SK-N-SH (cell line): ENCODE measurements at regions not wholly inside any gene's neighbourhood (a gene's known extent, or its start where the extent isn't known, plus 50 kb on each side); places are given as distances from the start of the nearest gene placed in this dataset.

Experiments
- CTCF ChIA-PET: fragments of 300-600, 350-600 bp; formaldehyde crosslinking; extraction: SDS; loops from one replicate; lab custom pipeline; 2021; lab: Yijun Ruan, JAX
- POLR2A ChIA-PET: fragments of 350-600 bp; sonication (Branson Sonifier 250); formaldehyde crosslinking; extraction: SDS; loops from one replicate; lab custom pipeline; 2020; ENCODE audit warnings: antibody characterized with exemption, inconsistent platforms; lab: Yijun Ruan, JAX
- DNase-seq: peaks from one replicate; pipeline ENCODE4 v3.0.0; 2012
- H2AFZ ChIP-seq: fragments of 200-600 bp; sonication (generic); 2 replicates; pipeline ENCODE4 v1.8.1; 2016; ENCODE audit warnings: antibody characterized with exemption, mild to moderate bottlenecking, low read depth
- H3F3A ChIP-seq: fragments of 200-600 bp; sonication (generic); replicated peaks from 2 replicates; pipeline ENCODE3; 2016; ENCODE audit warnings: antibody characterized with exemption, mild to moderate bottlenecking; ENCODE audit not compliant: insufficient read depth
- H3K27ac ChIP-seq, 2 experiments: fragments of 200-500 bp in 1 of 2; fragments of 200-600 bp in 1 of 2; sonication (Bioruptor generic) in 1 of 2; sonication (generic), shearing (Covaris generic) in 1 of 2; 2 replicates each; pipeline versions ENCODE4 v1.5.1 to v1.6.1; 2014 to 2016; ENCODE audit warnings: low read depth in 2 of 2, inconsistent platforms in 1 of 2, low read length in 1 of 2, mild to moderate bottlenecking in 1 of 2, mixed read lengths in 1 of 2
- H3K27me3 ChIP-seq: fragments of 200-600 bp; sonication (generic), shearing (Covaris generic); 2 replicates; pipeline ENCODE4 v1.6.1; 2016; ENCODE audit warnings: mixed run types; ENCODE audit not compliant: insufficient read depth
- H3K36me3 ChIP-seq, 2 experiments: fragments of 200-500 bp in 1 of 2; fragments of 200-600 bp in 1 of 2; sonication (Bioruptor generic) in 1 of 2; sonication (generic) in 1 of 2; replicated peaks in 1 of 2; 2 replicates each; pipeline versions ENCODE3 to v1.5.1; 2014 to 2016; ENCODE audit warnings: low read length in 1 of 2, mild to moderate bottlenecking in 1 of 2; ENCODE audit not compliant: insufficient read depth in 2 of 2, control insufficient read depth in 1 of 2
- H3K4me1 ChIP-seq, 2 experiments: fragments of 200-500 bp in 1 of 2; fragments of 200-600 bp in 1 of 2; sonication (Bioruptor generic) in 1 of 2; sonication (generic), shearing (Covaris generic) in 1 of 2; 2 replicates each; pipeline versions ENCODE4 v1.5.1 to v1.6.1; 2014 to 2016; ENCODE audit warnings: low read depth in 1 of 2, low read length in 1 of 2, mixed run types in 1 of 2; ENCODE audit not compliant: insufficient read depth in 2 of 2, control insufficient read depth in 1 of 2
- H3K4me2 ChIP-seq: fragments of 200-600 bp; sonication (generic), shearing (Covaris generic); 2 replicates; pipeline ENCODE4 v1.6.1; 2017; ENCODE audit warnings: mixed run types
- H3K4me3 ChIP-seq, 2 experiments: fragments of 200-500 bp in 1 of 2; fragments of 200-600 bp in 1 of 2; sonication (Bioruptor generic) in 1 of 2; sonication (generic), shearing (Covaris generic) in 1 of 2; 2 replicates each; pipeline versions ENCODE4 v1.5.1 to v1.8.1; 2014 to 2016; ENCODE audit warnings: low read depth in 2 of 2, inconsistent platforms in 1 of 2, low read length in 1 of 2, mild to moderate bottlenecking in 1 of 2, mixed read lengths in 1 of 2, moderate library complexity in 1 of 2
- H3K79me2 ChIP-seq: fragments of 200-600 bp; sonication (generic); 2 replicates; pipeline ENCODE4 v1.8.1; 2017; ENCODE audit warnings: mild to moderate bottlenecking; ENCODE audit not compliant: insufficient read depth
- H3K9ac ChIP-seq: fragments of 200-600 bp; sonication (generic); 2 replicates; pipeline ENCODE4 v1.6.1; 2017; ENCODE audit warnings: mixed run types
- H3K9me2 ChIP-seq: fragments of 200-600 bp; sonication (generic); 2 replicates; pipeline ENCODE4 v1.6.1; 2017; ENCODE audit warnings: mixed run types
- H3K9me3 ChIP-seq: fragments of 200-600 bp; sonication (generic); 2 replicates; pipeline ENCODE4 v1.6.1; 2017; ENCODE audit warnings: mixed run types, mild to moderate bottlenecking, moderate library complexity
- H4K20me1 ChIP-seq: fragments of 200-600 bp; sonication (generic); 2 replicates; pipeline ENCODE4 v1.6.1; 2017; ENCODE audit warnings: mild to moderate bottlenecking, mixed run types; ENCODE audit not compliant: insufficient read depth
- CHD2 ChIP-seq: fragments of 150-350 bp; IDR thresholded peaks from 2 replicates; pipeline ENCODE4 v1.6.1; 2018; ENCODE audit warnings: low read length; ENCODE audit not compliant: partially characterized antibody
- FOXJ3 ChIP-seq: sonication (generic); formaldehyde crosslinking; IDR thresholded peaks from 2 replicates; pipeline ENCODE4 v1.5.1; 2020; ENCODE audit warnings: mild to moderate bottlenecking, missing genetic modification reagents
- FOXM1 ChIP-seq: IDR thresholded peaks from 2 replicates; pipeline ENCODE4 v1.4.0; 2012; ENCODE audit warnings: low read depth, mild to moderate bottlenecking
- GABPA ChIP-seq: IDR thresholded peaks from 2 replicates; pipeline ENCODE4 v1.4.0; 2012; ENCODE audit warnings: low read depth, mild to moderate bottlenecking
- GATA2 ChIP-seq: sonication (generic); formaldehyde crosslinking; IDR thresholded peaks from 2 replicates; pipeline ENCODE4 v1.5.0; 2020; ENCODE audit warnings: mild to moderate bottlenecking, missing genetic modification reagents
- IRF3 ChIP-seq: fragments of 150-350 bp; IDR thresholded peaks from 2 replicates; pipeline ENCODE4 v1.6.1; 2016; ENCODE audit warnings: mild to moderate bottlenecking, low read depth, low read length
- JUND ChIP-seq: IDR thresholded peaks from 2 replicates; pipeline ENCODE4 v1.4.0; 2012
- NRF1 ChIP-seq: IDR thresholded peaks from 2 replicates; pipeline ENCODE4 v1.6.1; 2012; ENCODE audit warnings: low read depth, mild to moderate bottlenecking, low read length
- RAD21 ChIP-seq: IDR thresholded peaks from 2 replicates; pipeline ENCODE4 v1.6.1; 2012; ENCODE audit warnings: mild to moderate bottlenecking, low read length
- RCOR1 ChIP-seq: fragments of 150-350 bp; IDR thresholded peaks from 2 replicates; pipeline ENCODE4 v1.6.1; 2017; ENCODE audit warnings: antibody characterized with exemption, low read length
- REST ChIP-seq: IDR thresholded peaks from 2 replicates; pipeline ENCODE4 v1.6.1; 2012; ENCODE audit warnings: mild to moderate bottlenecking, low read depth, low read length, moderate library complexity
- RFX5 ChIP-seq: IDR thresholded peaks from 2 replicates; pipeline ENCODE4 v1.6.1; 2012; ENCODE audit warnings: mild to moderate bottlenecking, improper control_type of control experiment, low read length
- SIN3A ChIP-seq: IDR thresholded peaks from 2 replicates; pipeline ENCODE4 v1.6.1; 2012; ENCODE audit warnings: low read depth, mild to moderate bottlenecking, low read length, moderate library complexity, borderline replicate concordance
- SMC3 ChIP-seq: IDR thresholded peaks from 2 replicates; pipeline ENCODE4 v1.6.1; 2012; ENCODE audit warnings: low read depth, low read length, improper control_type of control experiment
- TAF1 ChIP-seq: IDR thresholded peaks from 2 replicates; pipeline ENCODE4 v1.6.1; 2012; ENCODE audit warnings: low read depth, mild to moderate bottlenecking, low read length, moderate library complexity, borderline replicate concordance
- WGBS: methylation state at CpG from one replicate; pipeline ENCODE4 v1.1.6; 2017; ENCODE audit warnings: low lambda C conversion rate; 5-methylcytosine and 5-hydroxymethylcytosine counted together

GRCh38 chr20:40583205-40583604, 105.8 kb downstream of the MAFB start (continued):
- TF ChIP-seq REST (no peak), CHD2 (no peak)

- TF ChIP-seq GABPA (no peak), RFX5 (no peak), RCOR1 (no peak), SMC3 (no peak), TAF1 (no peak), NRF1 (no peak), SIN3A (no peak), JUND (no peak)
- Histone ChIP-seq H3K4me1 (no peaks in the 10 kb centered on the region), H4K20me1 (no peaks in the 10 kb centered on the region), H3K9ac (no peak overlapping the region), H3K27me3 (peaks cover 8% of the 10 kb centered on the region; the same call in 1 of the 2 replicates), H3K79me2 (no peaks in the 10 kb centered on the region), H3F3A (no peaks in the 10 kb centered on the region), H3K36me3 (no peaks in the 10 kb centered on the region), H3K4me2 (no peak overlapping the region), H3K9me2 (no peaks in the 10 kb centered on the region), H3K27ac (no peak overlapping the region), H3K4me3 (no peak overlapping the region), H2AFZ (no peak overlapping the region), H3K9me3 (no peaks in the 10 kb centered on the region)
- POLR2A ChIA-PET = no interaction called here
- DNase-seq = no peak
- whole genome bisulfite sequencing = 32% methylated on average over 4 of the region's 4 CpGs
- CTCF ChIA-PET = no interaction called here
Measured at GRCh38 chr20:40582531-40582930, 106.5 kb downstream of the MAFB start.

- CTCF ChIA-PET = no interaction called here
- H3K4me3 ChIP-seq = no peak overlapping the region
Measured at GRCh38 chr20:40579701-40580100, 109.3 kb downstream of the MAFB start.

More at GRCh38 chr20:40579701-40580100, 109.3 kb downstream of the MAFB start:
- Histone ChIP-seq H3K79me2 (no peaks in the 10 kb centered on the region), H3F3A (no peaks in the 10 kb centered on the region), H4K20me1 (no peaks in the 10 kb centered on the region), H3K36me3 (no peaks in the 10 kb centered on the region), H3K9me3 (no peaks in the 10 kb centered on the region), H3K27ac (no peak overlapping the region), H3K9me2 (no peaks in the 10 kb centered on the region), H3K4me1 (no peaks in the 10 kb centered on the region), H3K27me3 (peaks cover 10% of the 10 kb centered on the region; the same call in 1 of the 2 replicates), H3K4me2 (no peak overlapping the region), H2AFZ (no peak overlapping the region), H3K9ac (no peak overlapping the region)
- DNase-seq = no peak
- POLR2A ChIA-PET = no interaction called here
- WGBS = 39% methylated on average over 1 of the region's 1 CpG
- TF ChIP-seq RAD21 (no peak), GATA2 (no peak), FOXJ3 (CRISPR knock-in tag) (no peak), SIN3A (no peak), FOXM1 (no peak), IRF3 (no peak)
